HuH-7 (cell line): ENCODE measurements at regions not wholly inside any gene's neighbourhood (a gene's known extent, or its start where the extent isn't known, plus 50 kb on each side); places are given as distances from the start of the nearest gene placed in this dataset.
"Not testable (repeated sequence)": the region's sequence is repeated elsewhere in the genome, so short reads cannot be mapped to it uniquely, and the experiment has no call there.

Source experiments
- DNase-seq: peaks from one replicate; pipeline ENCODE4 v3.0.0; 2011; ENCODE audit warnings: low spot score

DNA sequence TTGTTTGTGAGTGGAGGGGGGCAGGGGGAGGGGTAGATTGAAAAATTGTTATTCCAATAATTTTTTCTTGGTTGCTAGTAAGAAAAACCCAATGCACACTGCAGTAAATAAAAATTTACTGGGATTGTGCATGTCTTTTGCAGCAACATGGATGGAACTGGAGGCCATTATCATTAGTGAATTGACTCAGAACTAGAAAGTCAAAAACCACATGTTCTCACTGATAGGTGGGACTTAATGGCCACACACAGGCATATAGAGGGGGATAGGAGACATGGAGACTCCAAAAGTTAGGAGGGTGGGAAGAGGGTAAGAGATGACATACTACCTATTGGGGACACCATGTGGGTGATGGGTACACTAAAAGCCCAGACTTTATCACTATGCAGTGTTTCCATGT is 67.2 kb downstream of the BUB3 start:
- DNase-seq, result no peak

DNA sequence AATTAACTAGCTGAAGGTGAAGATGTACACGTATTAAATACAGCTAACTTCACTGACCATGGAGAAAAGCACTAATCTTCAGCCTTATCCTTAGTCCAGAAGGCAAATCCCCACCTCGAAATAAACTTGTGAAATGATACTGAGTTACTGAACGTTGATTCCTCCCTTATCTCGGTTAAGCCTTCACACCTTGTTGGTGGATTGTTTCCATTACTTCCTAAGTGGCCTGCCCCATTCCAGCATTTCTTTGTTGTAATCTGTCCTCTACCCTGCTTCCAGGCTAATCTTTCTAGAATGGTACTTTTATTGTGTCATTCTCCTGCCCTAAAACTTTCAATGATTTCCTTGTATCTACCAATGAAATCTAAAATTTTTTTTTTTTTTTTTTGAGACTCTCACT is 68.6 kb downstream of the BUB3 start:
- no peak for DNase-seq

DNA sequence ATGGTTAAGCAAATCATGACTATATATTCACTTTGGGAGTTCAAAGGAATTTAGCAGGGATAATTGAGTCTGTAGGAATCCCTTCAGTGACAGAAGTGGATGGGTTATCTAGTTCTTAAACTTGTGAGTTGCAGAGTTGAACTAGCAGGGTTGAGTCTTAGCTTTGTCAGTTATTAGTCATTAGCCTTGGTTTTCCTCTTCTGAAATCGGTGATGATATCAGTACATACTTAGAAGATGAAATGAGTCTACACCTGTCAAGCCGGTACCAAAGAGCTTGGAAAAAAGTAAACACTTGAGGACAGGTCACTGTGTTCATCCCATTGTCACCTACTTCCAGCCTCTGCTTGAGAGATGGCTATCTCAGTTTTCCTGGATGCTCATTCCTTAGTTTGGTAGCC is 73.5 kb downstream of the BUB3 start:
- DNase-seq, result no peak

DNA sequence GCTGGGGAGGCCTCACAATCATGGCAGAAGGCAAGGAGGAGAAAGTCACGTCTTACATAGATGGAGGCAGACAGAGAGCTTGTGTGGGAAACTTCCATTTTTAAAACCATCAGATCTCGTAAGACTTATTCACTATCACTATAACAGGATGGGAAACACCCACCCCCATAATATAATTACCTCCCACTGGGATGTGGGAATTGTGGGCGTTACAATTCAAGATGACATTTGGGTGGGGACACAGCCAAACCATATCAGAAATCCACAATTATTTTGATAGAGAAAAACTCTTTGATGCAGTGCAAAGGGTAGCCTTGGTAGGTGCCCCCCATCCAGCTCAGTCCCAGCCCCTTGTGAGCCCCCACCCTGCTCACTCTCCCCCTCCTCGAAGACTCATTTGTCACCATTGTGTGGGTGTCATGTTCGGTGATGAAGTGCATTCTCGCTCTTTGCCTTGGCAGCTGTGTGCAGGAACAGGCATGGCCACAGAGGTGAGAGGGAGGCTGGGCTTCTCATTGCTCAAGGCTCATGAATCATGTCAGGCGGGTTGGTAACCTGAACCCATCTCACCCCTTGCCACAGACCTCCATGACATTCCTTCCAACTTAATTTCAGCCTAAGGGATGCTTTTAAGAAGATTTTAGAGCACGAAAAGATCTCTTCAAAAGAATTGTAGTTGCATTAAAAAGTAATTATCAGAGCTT is 75.9 kb downstream of the BUB3 start:
- no peak for DNase-seq

DNA sequence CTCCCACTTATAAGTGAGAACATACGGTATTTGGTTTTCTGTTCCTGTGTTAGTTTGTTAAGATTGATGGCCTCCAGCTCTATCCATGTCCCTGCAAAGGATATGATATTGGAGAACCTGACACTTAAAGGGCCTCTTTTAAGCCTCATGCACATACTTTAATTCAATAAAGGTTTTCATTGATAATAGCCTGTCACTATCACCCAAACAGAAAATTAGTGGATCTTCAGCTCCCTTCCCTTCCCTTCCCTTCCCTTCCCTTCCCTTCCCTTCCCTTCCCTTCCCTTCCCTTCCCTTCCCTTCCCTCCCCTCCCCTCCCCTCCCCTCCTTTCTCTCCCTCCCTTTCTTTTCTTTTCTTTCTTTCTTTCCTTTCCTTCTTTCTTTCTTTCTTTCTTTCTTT is 78.7 kb downstream of the BUB3 start:
- DNase-seq, result not testable (repeated sequence)

DNA sequence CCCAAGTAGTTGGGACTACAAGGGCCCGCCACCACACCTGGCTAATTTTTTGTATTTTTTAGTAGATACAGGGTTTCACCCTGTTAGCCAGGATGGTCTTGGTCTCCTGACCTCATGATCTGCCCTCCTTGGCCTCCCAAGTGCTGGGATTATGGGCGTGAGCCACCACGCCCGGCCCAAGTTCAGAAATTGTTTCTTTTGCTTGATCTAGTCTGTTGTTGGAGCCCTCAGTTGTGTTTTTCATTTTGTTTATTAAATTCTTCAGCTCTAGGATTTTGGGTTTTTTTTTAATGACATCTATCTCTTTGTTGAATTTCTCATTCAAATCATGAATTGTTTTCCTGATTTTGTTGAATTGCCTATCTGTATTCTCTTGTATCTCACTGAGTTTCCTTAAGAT is 80.8 kb downstream of the BUB3 start:
- DNase-seq, result not testable (repeated sequence)

DNA sequence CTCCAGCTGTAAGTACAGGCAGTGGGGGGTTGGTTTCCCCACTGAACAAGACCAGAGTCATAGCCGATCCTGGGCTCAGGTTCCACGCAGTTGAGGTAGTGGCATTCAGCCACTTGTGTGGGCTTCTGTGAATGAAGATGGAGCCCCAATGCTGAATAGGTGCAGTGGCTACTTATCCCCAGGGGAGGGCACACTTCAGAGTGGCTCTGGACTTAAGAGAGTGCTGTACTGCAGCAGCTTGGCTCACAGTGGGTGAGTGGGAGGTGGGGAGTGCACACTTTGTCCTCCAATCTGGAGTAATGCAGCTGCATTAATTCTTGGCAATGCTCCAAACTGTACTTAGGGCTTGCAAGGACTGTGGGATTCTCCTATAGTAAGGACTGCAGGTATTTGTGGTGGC is 81.9 kb downstream of the BUB3 start:
- DNase-seq, result peak; percentile 21

DNA sequence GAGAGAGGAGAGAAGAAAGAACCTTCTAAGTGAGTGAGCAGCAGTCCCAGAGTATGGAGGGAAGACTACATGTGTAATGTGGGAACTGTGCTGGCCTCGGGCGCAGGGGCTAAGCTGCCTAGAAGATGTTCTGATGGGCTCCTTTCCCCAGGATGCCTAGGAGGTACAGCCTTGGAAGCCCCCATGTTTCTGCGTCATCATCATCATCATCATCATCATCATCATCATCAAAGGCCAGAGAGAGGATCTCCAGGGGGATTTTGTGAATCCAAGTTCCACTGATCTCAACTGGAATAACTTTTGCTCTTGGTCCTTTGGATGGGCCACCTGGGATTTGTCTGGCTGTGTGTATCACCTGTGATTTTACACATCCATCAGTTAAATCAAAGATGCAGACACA is 86.0 kb downstream of the BUB3 start:
- no peak for DNase-seq

DNA sequence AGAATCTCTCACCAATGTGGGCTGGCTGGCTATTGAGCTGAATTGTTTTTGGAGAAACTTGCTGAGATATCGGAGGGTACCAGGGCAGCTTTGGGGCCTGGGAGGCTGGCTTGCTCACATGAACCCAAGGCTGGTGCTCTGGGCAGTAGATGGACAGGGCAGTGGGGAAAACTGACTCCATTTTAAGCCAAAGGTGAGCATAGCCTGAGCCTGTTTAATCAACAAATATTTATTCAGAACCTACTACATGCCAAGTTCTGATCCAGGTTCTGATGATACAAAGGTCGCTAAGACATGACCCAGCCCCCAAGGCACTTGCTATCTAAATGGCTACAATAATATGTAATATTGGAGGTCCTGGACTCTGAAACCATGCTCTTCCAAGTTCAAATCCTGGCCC is 86.6 kb downstream of the BUB3 start:
- no peak for DNase-seq

DNA sequence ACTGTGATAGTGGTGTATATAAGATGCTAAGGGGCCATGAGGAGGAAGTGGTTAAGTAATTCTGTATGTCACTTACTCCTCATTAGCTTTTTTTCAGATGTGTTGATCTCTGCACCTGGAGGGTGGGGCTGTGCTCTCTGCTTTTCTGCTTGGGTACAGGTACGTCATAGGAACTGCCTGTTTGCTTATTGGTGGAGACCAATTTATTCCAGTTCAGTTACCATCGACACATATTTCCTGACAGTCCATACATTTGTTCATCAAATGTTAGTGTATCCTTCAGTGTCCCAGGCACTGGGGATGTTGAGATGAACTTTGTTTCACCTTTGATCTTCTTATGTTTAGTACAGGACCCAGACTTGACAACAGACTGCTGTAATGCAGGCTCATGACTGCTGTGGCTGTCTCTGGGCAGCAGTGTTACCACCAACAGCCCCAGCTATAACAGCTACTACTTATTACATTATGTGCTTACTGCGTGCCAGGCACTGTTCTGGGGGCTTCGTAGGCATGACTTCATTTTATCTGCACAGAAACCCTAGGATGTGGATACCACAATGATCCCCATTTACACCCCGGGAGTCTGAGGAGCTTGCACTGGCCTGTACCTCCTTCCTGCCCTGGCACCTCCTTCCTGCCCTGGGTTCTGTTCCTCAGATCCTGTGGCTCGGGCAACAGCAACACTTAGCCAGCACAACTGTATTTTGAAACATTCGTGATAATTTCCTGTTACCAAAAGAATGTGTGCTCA is 87.4 kb downstream of the BUB3 start:
- no peak for DNase-seq

DNA sequence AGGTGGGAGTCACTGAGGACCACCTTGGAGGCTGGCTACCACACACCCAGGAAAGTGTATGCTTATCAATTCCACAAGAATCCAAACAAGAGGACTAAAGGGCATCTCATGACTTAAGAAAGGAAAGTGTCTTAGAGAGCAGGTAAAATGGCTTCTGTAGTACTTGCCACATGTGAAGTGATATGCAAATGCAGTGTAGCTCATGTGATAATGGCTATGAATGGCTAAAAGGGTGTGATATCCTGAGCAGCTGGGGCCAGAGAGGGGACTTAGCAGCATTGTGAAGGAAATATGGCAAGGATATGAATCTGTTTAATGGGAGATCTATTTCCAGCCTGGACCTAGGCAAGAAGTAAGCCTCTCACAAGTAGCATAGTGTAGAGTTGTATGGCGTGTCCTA is 90.5 kb downstream of the BUB3 start:
- no peak for DNase-seq

DNA sequence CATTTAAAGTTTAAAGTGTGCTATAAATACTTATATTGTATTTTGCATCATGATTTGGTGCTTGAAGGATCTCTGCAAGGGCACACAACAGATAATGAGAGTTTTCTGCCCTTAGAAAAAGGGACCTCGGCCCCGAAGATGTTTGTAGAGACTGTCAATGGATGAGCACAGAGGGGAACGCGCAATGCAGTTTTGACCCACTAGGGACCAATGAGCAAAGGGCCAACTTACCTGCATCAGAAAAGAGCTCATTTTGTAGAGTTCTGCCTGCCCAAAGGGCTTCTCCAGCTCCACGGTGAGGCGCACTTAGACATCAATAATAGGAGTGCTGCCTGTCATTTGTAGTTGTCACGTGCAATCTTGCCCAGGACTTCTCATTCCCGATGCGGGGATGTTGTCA is 91.1 kb downstream of the BUB3 start:
- no peak for DNase-seq

DNA sequence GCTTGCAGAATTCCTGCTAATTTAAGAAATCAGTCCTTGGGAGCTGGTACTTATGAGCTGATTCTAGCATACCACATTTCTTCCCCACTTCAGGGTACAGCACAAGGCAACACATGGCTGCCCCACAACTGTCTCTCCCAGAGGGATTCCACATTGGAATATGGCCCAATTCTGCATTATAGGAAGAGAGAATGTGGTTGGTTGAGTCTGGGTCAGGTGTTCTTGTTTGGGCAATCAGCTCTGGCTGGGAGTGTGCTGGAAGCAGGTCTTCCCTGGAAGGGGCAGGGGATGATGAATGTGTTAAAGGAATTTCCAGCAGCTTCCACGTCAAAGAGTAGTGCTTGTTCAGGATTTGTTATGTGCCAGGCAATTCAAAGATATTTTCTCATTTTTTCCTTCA is 95.7 kb downstream of the BUB3 start:
- no peak for DNase-seq

DNA sequence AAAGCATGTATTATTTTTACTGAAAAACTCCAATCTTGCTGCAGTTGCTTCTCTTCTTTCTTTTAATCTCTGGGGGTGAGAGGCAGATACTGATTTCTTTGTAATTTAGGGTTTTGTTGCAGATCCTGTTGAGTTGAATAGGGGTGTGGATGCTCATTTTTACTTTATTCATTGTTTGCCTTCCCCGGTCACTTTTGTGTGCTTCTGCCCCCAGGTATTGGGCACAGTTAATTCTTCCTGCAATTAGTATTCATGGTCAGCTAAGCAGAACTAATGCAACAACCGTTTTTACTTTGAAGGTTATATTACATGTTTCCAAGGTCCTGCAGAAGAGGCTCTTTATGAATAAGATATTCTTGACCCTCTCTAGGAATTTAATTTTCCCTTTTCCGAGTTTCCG is 96.4 kb downstream of the BUB3 start:
- DNase-seq, result no peak

DNA sequence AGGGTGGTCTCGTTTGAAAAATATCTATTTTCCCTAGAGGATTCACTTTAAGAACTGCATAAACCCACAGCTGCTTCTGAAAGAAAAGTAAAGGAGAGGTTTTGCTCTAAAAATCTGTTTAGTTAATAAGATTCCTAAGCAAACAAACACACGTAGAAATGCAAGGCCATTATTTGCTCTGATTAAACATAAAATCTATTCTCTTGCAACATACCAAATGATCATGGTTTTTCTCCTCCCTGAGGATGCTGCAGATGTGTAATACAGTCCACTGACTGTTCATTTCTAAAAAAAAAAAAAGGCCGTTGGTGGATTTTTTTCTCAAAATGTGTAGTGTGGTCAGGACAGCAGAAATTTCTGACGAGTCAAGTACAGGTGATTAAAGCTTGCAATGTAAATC is 98.6 kb downstream of the BUB3 start:
- DNase-seq, result no peak

DNA sequence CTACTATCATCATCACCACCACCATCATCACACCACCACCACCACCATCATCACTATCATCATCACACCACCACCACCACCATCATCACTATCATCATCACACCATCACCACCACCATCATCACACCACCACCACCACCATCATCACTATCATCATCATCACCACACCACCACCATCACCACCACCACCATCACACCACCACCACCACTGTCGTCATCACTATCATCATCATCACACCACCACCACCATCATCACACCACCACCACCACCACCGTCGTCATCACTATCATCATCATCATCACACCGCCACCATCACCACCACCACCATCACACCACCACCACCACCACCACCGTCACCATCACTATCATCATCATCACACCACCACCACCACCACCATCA is 100.1 kb downstream of the BUB3 start:
- DNase-seq, result not testable (repeated sequence)

DNA sequence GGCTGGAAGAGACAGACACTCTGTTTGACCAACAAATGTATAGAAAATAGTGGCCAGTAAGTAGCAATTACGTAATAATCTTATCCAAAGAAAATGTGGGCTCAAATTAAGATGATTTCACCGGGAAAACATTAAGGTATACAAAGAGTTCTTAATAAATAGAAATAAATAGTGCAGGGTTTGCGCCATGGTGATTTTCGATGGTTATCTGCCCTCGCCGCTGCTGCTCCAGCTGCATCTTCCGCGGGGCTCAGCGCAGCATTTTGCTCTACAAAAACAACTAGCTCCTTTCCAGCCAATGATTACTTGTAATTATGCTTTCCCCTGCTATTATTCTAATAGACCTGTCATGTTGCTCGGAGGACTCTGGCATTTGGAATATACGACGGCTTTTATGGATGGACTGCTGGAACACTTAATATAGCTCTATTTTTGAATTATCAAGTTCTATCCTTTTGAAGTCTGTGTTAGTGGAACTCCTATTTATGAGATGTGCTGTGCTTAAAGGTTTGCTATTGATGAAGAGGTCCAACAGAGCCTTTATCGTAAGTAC is 103.8 kb downstream of the BUB3 start:
- DNase-seq, result no peak

DNA sequence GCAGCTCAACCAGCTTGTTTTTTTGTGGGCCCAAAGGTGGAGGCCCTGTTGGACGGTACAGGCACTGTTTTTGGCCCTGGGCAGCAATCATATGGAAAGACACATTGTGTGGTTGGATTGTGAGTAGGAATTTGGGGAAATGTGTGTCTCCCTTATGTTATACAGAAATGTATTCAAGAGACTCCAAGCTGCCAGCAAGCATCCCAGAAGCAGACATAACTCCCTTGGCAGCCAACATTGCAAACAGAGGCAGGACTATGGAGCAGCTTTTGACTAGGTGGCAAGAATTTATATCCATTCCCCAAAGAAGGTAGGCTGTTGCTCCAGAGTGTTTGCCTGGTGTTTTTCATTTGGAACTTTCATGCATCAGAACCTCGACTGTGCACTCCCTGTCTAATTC is 104.9 kb downstream of the BUB3 start:
- no peak for DNase-seq

DNA sequence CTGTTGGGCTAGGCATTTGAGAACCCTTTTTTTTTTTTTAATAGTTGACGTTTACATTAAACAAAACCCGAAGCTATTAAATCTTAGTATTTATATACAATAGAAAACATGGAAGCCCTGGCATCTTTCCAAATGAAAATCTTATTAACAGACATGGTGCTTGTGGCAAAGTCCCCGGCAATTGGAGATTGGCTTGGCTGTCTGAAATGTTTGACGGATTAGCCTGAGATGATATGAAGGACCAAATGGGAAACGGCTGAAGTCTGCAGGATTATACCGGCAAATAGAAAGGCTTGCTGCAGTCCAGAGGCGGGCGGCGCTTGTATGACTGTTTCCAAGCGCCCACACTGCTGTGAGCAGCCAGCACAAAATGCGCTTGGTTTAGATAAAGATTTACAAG is 105.6 kb downstream of the BUB3 start:
- DNase-seq, result no peak

DNA sequence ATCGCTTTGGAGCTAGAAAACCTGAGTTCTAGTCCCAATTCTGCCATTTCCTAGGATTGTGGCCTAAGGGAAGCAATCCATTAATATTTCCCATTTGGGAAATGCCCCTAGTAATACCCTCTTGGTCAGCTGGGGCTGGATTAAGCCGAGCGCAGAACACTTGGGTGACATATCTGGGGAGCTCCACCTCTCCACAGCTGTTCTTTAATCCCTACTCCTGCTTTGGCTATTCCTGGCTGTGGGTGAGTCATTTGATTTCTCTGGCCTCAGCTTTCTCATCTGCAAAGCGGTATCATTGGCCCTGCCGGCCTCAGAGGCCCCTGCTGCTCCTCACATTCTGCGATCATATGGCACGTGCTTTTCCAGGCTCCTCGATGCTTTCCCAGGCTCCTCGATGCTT is 108.3 kb downstream of the BUB3 start:
- DNase-seq, result no peak

DNA sequence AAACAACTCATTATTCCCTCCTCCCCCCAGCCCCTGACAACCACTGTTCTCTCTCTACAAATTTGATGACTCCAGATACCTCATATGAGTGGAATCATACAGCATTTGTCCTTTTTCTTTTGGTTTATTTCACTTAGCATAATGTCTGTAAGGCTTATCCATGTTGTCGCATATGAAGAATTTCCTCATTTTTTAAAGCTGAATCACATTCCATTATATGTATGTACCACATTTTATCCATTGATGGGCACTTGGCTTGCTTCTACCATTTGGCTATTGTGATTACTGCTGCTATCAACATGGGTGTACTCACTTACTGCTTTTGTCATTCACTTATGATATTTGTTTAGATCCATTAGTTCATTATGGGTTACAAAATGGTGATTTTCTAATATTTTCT is 112.8 kb downstream of the BUB3 start:
- no peak for DNase-seq

DNA sequence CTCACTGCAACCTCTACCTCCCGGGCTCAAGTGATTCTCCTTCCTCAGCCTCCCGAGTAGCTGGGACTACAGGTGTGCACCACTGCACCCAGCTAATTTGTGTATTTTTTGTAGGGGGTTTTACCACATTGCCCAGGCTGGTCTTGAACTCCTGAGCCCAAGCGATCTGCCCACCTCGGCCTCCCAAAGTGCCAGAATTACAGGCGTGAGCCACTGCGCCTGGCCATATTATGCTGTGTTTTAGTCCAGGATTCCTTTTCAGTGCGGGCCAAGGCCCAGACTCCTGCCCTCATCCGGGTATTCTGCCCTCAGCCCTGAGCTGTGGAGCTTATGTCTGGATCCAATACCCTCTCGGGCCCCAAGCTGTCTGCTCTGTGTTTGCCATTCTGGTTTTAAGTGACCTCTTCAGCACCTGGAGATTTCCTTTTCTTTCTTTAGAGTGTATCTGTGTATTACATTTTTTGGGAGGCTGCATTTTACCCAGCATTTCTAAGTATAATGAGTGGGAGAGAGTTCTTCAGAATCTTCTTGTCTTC is 114.9 kb downstream of the BUB3 start:
- DNase-seq, result no peak

DNA sequence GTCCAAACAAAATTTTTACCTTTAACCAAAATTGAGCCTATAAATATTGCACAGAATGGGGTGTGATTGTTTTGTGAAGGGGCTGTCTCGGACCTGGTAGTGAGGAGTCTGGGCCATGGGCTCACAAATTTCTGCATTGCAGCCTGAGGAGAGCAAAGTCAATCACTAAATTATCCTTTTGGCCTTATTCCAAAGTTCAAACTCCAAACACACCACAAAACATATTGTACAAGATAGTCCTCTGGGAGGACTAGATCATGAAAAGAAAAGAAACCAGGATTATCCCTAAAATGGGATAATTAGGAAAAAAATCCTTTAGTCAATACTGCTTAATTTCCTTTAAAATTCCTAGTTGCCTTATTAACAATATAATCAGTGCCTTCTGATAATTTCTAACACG is 115.5 kb downstream of the BUB3 start:
- peak; percentile 19 for DNase-seq
